ENCODE measurements at regions not wholly inside any gene's neighbourhood (a gene's known extent, or its start where the extent isn't known, plus 50 kb on each side); places are given as distances from the start of the nearest gene placed in this dataset.

GRCh38 chr5:165242646-165243045 is 1737.2 kb downstream of the MAT2B start:
- no peak for DNase-seq

- DNase-seq, result no peak
These were observed 1739.0 kb downstream of the MAT2B start for GRCh38 chr5:165244407-165244806.

GRCh38 chr5:165258197-165258771 is 1752.9 kb downstream of the MAT2B start:
- no peak for DNase-seq

GRCh38 chr5:165260426-165260825 is 1755.0 kb downstream of the MAT2B start:
- no peak for DNase-seq

- no peak for DNase-seq
These were observed 1758.1 kb downstream of the MAT2B start for GRCh38 chr5:165263536-165263935.

- DNase-seq, result no peak
These were observed 1761.5 kb downstream of the MAT2B start for GRCh38 chr5:165266939-165267338.

- no peak for DNase-seq
These were observed 1767.0 kb downstream of the MAT2B start for GRCh38 chr5:165272436-165272835.

- no peak for DNase-seq
These were observed 1772.2 kb downstream of the MAT2B start for GRCh38 chr5:165277661-165278060.

GRCh38 chr5:165282491-165282890 is 1777.1 kb downstream of the MAT2B start:
- DNase-seq, result no peak

GRCh38 chr5:165286692-165287091 is 1781.3 kb downstream of the MAT2B start:
- no peak for DNase-seq

- DNase-seq, result no peak
These were observed 1785.1 kb downstream of the MAT2B start for GRCh38 chr5:165290535-165290934.

GRCh38 chr5:165296401-165297130 is 1791.1 kb downstream of the MAT2B start:
- no peak for DNase-seq

- no peak for DNase-seq
These were observed 1798.9 kb downstream of the MAT2B start for GRCh38 chr5:165304193-165304827.

- DNase-seq, result no peak
These were observed 1800.2 kb downstream of the MAT2B start for GRCh38 chr5:165305596-165305995.

GRCh38 chr5:165309446-165309845 is 1804.0 kb downstream of the MAT2B start:
- no peak for DNase-seq

GRCh38 chr5:165310031-165310430 is 1804.6 kb downstream of the MAT2B start:
- no peak for DNase-seq

GRCh38 chr5:165321912-165322311 is 1816.5 kb downstream of the MAT2B start:
- DNase-seq, result no peak

- DNase-seq, result no peak
These were observed 1819.8 kb downstream of the MAT2B start for GRCh38 chr5:165325221-165325620.

- DNase-seq, result no peak
These were observed 1822.2 kb downstream of the MAT2B start for GRCh38 chr5:165327631-165328030.

- no peak for DNase-seq
These were observed 1823.4 kb downstream of the MAT2B start for GRCh38 chr5:165328846-165329245.

- DNase-seq, result no peak
These were observed 1828.2 kb downstream of the MAT2B start for GRCh38 chr5:165333623-165334022.

- DNase-seq, result no peak
These were observed 1828.8 kb downstream of the MAT2B start for GRCh38 chr5:165334201-165334600.

- no peak for DNase-seq
These were observed 1844.3 kb downstream of the MAT2B start for GRCh38 chr5:165349735-165350134.

GRCh38 chr5:165351342-165351741 is 1845.9 kb downstream of the MAT2B start:
- no peak for DNase-seq

All from CD4-positive, alpha-beta T cell treated with Interleukin-4 for 4 hours (primary cell).